ENCODE measurements at regions not wholly inside any gene's neighbourhood (a gene's known extent, or its start where the extent isn't known, plus 50 kb on each side); places are given as distances from the start of the nearest gene placed in this dataset.

DNA sequence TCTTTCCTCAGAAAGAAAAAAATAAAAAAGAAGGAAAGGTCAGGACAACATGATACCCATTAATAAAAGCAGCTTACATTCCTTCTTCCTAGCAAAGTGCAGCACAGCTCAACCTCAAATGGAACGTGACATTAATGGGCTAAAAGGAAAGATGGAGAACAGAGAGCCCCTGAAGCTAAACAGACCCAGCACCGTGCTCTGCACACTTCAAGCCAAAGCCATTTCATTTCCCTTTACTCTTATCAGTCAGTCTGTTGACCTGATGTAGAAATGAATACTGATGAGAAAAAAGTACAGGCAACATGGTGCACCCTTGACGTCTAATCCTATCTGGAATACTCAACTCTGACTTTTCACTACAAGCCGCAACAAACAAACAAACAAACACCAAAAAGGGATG lies 57.7 kb upstream of the EDNRA start (continued):
- TF ChIP-seq, protein P1, sequence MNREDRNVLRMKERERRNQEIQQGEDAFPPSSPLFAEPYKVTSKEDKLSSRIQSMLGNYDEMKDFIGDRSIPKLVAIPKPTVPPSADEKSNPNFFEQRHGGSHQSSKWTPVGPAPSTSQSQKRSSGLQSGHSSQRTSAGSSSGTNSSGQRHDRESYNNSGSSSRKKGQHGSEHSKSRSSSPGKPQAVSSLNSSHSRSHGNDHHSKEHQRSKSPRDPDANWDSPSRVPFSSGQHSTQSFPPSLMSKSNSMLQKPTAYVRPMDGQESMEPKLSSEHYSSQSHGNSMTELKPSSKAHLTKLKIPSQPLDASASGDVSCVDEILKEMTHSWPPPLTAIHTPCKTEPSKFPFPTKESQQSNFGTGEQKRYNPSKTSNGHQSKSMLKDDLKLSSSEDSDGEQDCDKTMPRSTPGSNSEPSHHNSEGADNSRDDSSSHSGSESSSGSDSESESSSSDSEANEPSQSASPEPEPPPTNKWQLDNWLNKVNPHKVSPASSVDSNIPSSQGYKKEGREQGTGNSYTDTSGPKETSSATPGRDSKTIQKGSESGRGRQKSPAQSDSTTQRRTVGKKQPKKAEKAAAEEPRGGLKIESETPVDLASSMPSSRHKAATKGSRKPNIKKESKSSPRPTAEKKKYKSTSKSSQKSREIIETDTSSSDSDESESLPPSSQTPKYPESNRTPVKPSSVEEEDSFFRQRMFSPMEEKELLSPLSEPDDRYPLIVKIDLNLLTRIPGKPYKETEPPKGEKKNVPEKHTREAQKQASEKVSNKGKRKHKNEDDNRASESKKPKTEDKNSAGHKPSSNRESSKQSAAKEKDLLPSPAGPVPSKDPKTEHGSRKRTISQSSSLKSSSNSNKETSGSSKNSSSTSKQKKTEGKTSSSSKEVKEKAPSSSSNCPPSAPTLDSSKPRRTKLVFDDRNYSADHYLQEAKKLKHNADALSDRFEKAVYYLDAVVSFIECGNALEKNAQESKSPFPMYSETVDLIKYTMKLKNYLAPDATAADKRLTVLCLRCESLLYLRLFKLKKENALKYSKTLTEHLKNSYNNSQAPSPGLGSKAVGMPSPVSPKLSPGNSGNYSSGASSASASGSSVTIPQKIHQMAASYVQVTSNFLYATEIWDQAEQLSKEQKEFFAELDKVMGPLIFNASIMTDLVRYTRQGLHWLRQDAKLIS (CRISPR knock-in tag; IDR thresholded peaks at IDR 0.05; ENCODE audit: borderline replicate concordance) = no peak
- no peak for TF ChIP-seq NFE2L1 (CRISPR knock-in tag; IDR thresholded peaks at IDR 0.05)

DNA sequence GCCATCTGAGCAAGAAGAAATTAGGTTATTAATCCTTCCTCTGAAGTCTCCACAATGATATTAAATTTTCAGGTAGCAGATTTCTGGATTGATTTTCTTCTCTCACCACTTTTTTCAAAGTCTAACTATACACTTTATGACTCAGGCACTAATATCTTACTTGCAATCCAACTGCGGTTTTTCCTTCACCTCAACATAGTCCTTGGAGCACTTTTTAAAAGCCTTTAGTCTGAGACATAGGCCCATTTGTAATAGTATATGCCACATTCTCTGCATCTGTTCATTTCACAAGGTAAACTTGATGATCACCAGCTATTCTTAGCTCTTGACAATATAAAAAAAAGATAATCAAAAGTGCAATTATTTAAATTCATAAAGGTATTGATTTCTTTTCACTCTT lies 55.9 kb upstream of the EDNRA start:
- no peaks in the 10 kb centered on the region for H3K27me3 Mint-ChIP-seq (ENCODE audit: low read depth)
- H3K36me3 Mint-ChIP-seq = no peaks in the 10 kb centered on the region
- H3K9me3 Mint-ChIP-seq = no peaks in the 10 kb centered on the region
- CTCF ChIA-PET = no interaction called here
- ATAC-seq = no peak
- POLR2A ChIA-PET = no interaction called here
- H3K4me1 Mint-ChIP-seq = peaks cover 7% of the 10 kb centered on the region
- H3K4me3 Mint-ChIP-seq = no peak overlapping the region
- DNase-seq (ENCODE audit: low spot score) = no peak
- H3K27ac Mint-ChIP-seq = no peak overlapping the region
- TF ChIP-seq, protein P2, sequence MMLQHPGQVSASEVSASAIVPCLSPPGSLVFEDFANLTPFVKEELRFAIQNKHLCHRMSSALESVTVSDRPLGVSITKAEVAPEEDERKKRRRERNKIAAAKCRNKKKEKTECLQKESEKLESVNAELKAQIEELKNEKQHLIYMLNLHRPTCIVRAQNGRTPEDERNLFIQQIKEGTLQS (CRISPR knock-in tag; conservative IDR thresholded peaks at IDR 0.05) = no peak
- no peak for TF ChIP-seq NFE2L1 (CRISPR knock-in tag; IDR thresholded peaks at IDR 0.05)
- TF ChIP-seq EMX1 (CRISPR knock-in tag; IDR thresholded peaks at IDR 0.05) = no peak
- TF ChIP-seq GABPB1 (CRISPR knock-in tag; IDR thresholded peaks at IDR 0.05) = no peak
- TF ChIP-seq, protein P3, sequence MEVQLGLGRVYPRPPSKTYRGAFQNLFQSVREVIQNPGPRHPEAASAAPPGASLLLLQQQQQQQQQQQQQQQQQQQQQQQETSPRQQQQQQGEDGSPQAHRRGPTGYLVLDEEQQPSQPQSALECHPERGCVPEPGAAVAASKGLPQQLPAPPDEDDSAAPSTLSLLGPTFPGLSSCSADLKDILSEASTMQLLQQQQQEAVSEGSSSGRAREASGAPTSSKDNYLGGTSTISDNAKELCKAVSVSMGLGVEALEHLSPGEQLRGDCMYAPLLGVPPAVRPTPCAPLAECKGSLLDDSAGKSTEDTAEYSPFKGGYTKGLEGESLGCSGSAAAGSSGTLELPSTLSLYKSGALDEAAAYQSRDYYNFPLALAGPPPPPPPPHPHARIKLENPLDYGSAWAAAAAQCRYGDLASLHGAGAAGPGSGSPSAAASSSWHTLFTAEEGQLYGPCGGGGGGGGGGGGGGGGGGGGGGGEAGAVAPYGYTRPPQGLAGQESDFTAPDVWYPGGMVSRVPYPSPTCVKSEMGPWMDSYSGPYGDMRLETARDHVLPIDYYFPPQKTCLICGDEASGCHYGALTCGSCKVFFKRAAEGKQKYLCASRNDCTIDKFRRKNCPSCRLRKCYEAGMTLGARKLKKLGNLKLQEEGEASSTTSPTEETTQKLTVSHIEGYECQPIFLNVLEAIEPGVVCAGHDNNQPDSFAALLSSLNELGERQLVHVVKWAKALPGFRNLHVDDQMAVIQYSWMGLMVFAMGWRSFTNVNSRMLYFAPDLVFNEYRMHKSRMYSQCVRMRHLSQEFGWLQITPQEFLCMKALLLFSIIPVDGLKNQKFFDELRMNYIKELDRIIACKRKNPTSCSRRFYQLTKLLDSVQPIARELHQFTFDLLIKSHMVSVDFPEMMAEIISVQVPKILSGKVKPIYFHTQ (CRISPR knock-in tag; IDR thresholded peaks at IDR 0.05) = no peak
- TF ChIP-seq, protein P4, sequence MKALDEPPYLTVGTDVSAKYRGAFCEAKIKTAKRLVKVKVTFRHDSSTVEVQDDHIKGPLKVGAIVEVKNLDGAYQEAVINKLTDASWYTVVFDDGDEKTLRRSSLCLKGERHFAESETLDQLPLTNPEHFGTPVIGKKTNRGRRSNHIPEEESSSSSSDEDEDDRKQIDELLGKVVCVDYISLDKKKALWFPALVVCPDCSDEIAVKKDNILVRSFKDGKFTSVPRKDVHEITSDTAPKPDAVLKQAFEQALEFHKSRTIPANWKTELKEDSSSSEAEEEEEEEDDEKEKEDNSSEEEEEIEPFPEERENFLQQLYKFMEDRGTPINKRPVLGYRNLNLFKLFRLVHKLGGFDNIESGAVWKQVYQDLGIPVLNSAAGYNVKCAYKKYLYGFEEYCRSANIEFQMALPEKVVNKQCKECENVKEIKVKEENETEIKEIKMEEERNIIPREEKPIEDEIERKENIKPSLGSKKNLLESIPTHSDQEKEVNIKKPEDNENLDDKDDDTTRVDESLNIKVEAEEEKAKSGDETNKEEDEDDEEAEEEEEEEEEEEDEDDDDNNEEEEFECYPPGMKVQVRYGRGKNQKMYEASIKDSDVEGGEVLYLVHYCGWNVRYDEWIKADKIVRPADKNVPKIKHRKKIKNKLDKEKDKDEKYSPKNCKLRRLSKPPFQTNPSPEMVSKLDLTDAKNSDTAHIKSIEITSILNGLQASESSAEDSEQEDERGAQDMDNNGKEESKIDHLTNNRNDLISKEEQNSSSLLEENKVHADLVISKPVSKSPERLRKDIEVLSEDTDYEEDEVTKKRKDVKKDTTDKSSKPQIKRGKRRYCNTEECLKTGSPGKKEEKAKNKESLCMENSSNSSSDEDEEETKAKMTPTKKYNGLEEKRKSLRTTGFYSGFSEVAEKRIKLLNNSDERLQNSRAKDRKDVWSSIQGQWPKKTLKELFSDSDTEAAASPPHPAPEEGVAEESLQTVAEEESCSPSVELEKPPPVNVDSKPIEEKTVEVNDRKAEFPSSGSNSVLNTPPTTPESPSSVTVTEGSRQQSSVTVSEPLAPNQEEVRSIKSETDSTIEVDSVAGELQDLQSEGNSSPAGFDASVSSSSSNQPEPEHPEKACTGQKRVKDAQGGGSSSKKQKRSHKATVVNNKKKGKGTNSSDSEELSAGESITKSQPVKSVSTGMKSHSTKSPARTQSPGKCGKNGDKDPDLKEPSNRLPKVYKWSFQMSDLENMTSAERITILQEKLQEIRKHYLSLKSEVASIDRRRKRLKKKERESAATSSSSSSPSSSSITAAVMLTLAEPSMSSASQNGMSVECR (CRISPR knock-in tag; IDR thresholded peaks at IDR 0.05; ENCODE audit: borderline replicate concordance) = no peak
- no peak for TF ChIP-seq ZNF219 (CRISPR knock-in tag; IDR thresholded peaks at IDR 0.05; ENCODE audit: borderline replicate concordance)
- TF ChIP-seq ESRRA (CRISPR knock-in tag; IDR thresholded peaks at IDR 0.05; ENCODE audit: borderline replicate concordance) = no peak
- TF ChIP-seq ZNF138 (CRISPR knock-in tag; conservative IDR thresholded peaks at IDR 0.05) = no peak
- TF ChIP-seq, protein P1 (CRISPR knock-in tag; IDR thresholded peaks at IDR 0.05; ENCODE audit: borderline replicate concordance) = no peak
- TF ChIP-seq NR3C1 (CRISPR knock-in tag; conservative IDR thresholded peaks at IDR 0.05; ENCODE audit: low read depth) = no peak
- TF ChIP-seq TCF7 (CRISPR knock-in tag; IDR thresholded peaks at IDR 0.05; ENCODE audit: low read depth) = no peak
- no peak for TF ChIP-seq ZNF232 (CRISPR knock-in tag; IDR thresholded peaks at IDR 0.05)
- no peak for TF ChIP-seq MYBL2 (CRISPR knock-in tag; IDR thresholded peaks at IDR 0.05)
- TF ChIP-seq ZNF263 (CRISPR knock-in tag; IDR thresholded peaks at IDR 0.05; ENCODE audit: low read depth) = no peak
- TF ChIP-seq ZNF396 (CRISPR knock-in tag; IDR thresholded peaks at IDR 0.05; ENCODE audit: borderline replicate concordance) = no peak
- TF ChIP-seq SMAD4 (CRISPR knock-in tag; IDR thresholded peaks at IDR 0.05) = no peak

All from WTC11 (cell line).